ENCODE measurements at regions not wholly inside any gene's neighbourhood (a gene's known extent, or its start where the extent isn't known, plus 50 kb on each side); places are given as distances from the start of the nearest gene placed in this dataset.
"Not testable (repeated sequence)": the region's sequence is repeated elsewhere in the genome, so short reads cannot be mapped to it uniquely, and the experiment has no call there.

DNA sequence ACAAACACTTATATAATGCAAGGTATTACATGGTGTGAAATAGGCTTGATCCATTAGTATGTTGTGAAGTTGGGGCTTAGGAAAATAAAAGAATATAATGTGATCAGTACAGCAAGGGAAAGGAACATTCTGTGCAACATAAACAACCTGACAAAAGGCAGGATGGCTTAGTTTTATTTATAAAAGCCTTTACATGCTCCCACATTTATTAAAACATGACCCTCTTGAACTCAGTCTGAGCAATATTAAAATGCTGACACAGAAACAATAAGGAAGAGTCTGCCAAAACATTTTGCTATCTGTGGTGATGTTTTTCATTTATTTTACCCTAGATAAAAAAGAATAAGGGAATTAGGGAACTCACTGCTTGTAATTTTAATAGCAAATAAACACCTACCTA lies 519.7 kb downstream of the PCDH7 start:
- no peak for DNase-seq (ENCODE audit: low spot score)
- ATAC-seq (ENCODE audit: low FRiP score), result no peak
- TF ChIP-seq, protein P1, sequence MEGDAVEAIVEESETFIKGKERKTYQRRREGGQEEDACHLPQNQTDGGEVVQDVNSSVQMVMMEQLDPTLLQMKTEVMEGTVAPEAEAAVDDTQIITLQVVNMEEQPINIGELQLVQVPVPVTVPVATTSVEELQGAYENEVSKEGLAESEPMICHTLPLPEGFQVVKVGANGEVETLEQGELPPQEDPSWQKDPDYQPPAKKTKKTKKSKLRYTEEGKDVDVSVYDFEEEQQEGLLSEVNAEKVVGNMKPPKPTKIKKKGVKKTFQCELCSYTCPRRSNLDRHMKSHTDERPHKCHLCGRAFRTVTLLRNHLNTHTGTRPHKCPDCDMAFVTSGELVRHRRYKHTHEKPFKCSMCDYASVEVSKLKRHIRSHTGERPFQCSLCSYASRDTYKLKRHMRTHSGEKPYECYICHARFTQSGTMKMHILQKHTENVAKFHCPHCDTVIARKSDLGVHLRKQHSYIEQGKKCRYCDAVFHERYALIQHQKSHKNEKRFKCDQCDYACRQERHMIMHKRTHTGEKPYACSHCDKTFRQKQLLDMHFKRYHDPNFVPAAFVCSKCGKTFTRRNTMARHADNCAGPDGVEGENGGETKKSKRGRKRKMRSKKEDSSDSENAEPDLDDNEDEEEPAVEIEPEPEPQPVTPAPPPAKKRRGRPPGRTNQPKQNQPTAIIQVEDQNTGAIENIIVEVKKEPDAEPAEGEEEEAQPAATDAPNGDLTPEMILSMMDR (IDR thresholded peaks at IDR 0.05), result no peak

DNA sequence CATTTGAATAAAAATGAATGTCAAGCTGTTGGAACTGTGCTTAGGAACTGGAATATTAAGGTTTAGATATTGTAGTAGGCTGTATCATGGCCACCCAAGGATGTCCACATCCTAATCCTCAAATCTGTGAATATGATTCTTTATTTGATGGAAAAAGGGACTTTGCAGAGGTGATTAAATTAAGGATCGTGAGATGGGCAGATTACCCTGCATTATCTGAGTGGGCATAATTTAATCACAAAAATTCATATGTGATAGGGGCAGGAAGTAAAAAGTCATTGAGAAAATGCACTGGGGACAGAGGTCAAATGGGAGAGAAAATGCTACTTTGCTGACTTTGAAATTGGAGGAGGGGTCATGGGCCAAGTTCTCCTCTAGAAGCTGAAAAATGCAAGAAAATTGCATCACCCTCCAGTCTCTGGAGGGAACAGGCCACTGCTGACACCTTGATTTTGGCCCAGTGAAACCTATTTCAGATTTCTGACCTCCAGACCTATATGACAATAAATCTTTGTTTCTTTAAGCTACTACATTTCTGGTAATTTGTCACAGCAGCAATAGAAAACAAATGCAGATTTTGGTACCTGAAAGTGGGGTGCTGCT lies 521.4 kb downstream of the PCDH7 start:
- no peak for ATAC-seq (ENCODE audit: low FRiP score)
- no peak for DNase-seq (ENCODE audit: low spot score)
- TF ChIP-seq, protein P1 (IDR thresholded peaks at IDR 0.05), result no peak

DNA sequence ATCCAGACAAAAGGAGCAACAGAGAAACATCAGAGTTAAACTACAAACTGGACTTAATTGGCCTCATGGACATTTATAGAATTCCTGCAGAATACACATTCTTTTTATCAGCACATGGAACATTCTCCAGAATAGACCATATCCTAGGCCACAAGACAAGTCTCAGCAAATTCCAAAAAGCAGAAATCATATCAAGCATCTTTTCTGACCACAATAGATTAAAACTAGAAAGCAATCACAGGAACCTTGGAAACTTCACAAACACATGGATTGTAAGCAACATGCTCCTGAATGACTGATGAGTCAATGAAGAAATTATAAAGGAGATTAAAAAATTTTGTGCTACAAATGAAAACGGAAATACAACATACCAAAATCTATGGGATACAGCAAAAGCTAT lies 526.7 kb downstream of the PCDH7 start:
- DNase-seq (ENCODE audit: low spot score) (no peak), ATAC-seq (ENCODE audit: low FRiP score) (no peak)
- TF ChIP-seq, protein P1 (IDR thresholded peaks at IDR 0.05), result no peak

DNA sequence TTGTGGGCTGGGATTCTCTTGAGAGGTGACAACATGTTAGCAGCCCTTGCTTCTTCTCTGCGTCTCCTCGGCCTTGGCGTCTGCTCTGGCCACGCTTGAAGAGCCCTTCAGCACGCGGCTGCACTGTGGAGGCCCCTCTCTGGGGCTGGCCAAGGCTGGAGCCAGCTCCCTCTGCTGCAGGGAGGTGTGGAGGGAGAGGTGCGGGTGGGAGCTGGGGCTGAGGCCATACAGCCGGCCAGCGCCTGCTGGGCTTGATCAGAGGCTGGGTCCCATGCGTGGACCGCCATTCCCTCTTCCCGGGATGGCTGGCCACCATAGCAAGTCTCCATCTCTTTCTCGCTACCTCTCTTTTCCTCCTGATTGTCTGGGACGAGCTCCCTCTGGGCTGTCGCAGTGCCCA lies 539.0 kb downstream of the PCDH7 start:
- no peak for ATAC-seq (ENCODE audit: low FRiP score)
- DNase-seq (ENCODE audit: low spot score), result no peak
- TF ChIP-seq, protein P1 (IDR thresholded peaks at IDR 0.05), result no peak

DNA sequence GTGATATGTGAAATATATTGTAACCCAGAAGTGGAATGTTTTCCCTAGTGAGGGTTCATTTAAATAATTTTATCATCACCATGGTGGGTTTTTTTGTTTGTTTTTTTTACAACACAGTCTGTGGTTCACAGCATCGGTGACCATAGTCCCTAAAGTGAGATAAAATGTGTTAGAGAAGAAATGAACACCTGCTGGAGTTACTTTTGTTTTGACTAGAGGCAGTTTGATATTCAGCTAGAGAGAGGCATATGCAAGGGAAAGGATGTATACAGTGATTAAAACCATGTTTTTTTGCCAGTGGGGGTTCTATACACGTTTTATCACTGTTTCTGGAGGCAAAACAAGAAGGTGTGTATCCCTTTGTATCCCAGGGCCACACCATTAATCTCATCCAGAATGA lies 541.5 kb downstream of the PCDH7 start:
- no peak for ATAC-seq (ENCODE audit: low FRiP score)
- TF ChIP-seq, protein P1 (IDR thresholded peaks at IDR 0.05), result no peak

DNA sequence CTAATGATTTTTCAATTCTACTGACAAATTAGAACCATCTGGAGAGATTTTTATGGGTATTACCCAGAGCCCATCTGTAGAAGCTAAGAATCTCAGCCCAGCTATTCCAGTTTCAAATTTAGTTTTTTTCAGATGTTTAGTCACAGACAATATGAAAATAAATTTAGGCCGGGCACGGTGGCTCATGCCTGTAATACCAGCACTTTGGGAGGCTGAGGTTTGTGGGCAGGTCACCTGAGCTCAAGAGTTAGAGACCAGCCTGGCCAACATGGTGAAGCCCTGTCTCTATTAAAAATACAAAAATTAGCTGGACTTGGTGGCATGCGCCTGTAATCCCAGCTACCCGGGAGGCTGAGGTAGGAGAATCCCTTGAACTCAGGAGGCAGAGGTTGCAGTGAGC lies 545.9 kb downstream of the PCDH7 start:
- not testable (repeated sequence) for ATAC-seq (ENCODE audit: low FRiP score); DNase-seq (ENCODE audit: low spot score)

More for the DNA sequence above, 541.5 kb downstream of the PCDH7 start:
- no peak for DNase-seq (ENCODE audit: low spot score)

DNA sequence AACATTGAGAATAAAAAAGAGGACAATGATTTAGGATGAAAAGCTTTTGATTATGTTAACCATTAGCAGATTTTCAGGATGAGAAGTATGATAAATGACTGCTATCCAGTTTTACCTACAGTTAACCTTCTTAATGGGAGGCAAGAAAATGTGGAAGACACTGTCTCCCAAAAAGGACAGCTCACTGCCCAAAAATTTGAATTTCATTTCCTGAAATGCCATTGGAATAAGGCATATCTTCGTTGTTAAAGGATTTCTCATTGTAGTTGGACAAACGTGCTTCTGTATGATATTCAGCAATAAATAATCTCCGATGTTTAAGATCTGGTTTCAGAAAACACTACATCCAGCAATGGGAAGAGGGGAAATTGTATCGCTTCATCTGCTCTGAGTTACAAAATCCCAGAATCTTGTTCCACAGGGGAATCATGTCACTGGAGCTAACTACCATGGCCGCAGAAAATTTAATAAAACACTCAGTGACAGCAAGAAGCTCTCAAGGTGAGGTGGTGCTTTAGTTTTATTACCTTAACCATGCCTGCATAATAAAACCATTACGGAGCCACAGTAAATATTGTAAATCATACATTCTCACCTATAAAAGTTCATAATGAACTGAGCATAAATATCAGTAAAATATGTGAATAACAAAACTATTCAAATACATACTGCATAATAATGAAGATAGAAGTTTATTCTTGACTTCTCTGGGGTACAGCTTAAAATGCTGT lies 552.3 kb downstream of the PCDH7 start:
- TF ChIP-seq, protein P1 (IDR thresholded peaks at IDR 0.05), result no peak
- no peak for ATAC-seq (ENCODE audit: low FRiP score)
- no peak for DNase-seq (ENCODE audit: low spot score)

Data from omental fat pad (tissue), 3 donors.